NCI-H2227 (cell line): ENCODE measurements at regions not wholly inside any gene's neighbourhood (a gene's known extent, or its start where the extent isn't known, plus 50 kb on each side); places are given as distances from the start of the nearest gene placed in this dataset.

Experiments used
- DNase-seq: peaks from one replicate; lab custom pipeline; 2025; ENCODE audit not compliant: unreplicated experiment; lab: John Stamatoyannopoulos, UW

DNA sequence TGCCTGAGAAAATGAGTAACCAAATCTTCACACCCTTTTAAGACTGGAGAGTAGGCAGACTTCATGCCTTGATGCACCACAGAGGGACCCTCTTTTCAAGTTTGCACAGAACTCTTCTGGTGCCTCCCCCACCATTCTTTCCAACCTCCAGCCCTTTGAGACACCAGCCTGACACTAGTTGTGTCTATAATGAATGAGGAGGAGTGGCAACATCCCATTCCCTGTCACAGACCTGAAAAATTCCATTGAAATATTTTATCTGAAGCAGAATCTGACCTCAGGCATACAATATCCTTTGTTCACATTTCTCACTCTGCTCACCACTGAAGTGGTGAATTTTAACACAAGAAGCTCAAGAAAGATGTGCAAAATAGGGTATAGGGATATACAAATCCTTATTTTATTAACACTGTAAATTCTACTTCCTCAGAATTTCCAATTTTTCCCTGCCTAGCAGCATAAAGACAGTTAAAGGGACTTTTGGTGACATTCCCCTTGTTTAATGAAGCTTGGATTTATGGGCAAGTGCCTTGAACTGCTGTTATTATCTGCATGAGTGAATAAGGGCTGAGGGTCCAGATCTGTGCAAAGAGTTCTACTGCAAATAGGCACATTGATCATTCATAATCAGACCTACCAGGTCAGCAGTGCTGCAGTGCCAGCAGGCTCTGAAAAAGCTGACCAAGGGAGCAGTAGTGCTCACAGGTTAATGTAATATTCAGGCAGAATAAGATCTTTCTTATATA is 149.9 kb upstream of the PAQR3 start:
- peak; percentile 0 for DNase-seq

- no peak for DNase-seq
These were observed 147.8 kb upstream of the PAQR3 start for GRCh38 chr4:79087071-79087470.

GRCh38 chr4:79083406-79084010 is 144.3 kb upstream of the PAQR3 start:
- no peak for DNase-seq

DNA sequence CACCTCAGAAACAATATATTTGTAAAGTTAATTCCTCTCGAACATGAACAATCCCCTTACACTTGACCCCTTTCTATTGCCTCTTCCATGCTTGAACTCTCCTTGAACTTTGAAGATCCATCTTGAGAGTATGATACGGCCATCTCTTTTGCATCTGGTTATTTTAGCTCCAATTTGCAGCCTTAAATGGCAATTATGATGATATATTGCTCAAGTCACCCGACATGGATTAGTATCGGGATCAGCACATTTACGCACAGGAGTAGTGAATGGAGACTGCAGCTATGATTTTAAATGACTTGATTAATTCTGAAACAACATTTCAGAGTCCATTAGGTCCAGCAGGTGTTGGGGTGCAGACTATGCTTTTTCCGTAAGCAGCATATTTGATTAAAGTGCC is 143.8 kb upstream of the PAQR3 start:
- no peak for DNase-seq

GRCh38 chr4:79081973-79082372 is 142.7 kb upstream of the PAQR3 start:
- no peak for DNase-seq

DNA sequence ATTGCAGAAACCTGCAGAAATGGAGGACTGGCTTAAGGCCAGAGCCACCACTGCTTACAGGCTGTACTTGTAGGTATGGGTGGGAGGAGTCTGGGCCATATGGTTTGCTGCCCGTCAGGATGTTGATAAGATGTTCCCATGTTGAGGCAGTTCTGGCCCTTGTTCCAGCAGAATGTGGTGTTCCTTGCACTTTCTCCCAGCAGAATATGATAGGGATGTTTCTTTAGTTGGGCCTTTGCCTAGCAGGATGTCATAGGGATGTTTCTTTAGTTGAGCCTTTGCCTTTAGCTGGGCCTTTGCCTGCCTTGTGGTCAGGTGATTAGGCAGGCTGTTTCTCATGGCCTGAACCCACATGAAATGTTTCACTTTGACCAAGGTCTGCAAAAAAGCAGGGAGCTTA is 139.1 kb upstream of the PAQR3 start:
- DNase-seq = no peak

DNA sequence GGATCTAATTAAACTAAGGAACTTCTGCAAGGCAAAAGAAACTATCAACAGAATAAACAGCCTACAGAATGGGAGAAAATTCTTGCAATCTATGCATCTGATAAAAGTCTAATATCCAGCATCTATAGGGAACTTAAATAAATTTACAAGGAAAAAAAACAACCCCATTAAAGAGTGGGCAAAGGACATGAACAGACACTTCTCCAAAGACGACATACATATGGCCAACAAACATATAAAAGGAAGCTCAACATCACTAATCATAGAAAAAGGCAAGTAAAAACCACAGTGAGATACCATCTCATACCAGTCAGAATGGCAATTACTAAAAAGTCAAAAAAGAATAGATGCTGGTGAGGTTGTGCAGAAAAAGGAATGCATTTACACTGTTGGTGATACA is 134.8 kb upstream of the PAQR3 start:
- DNase-seq = no peak

DNA sequence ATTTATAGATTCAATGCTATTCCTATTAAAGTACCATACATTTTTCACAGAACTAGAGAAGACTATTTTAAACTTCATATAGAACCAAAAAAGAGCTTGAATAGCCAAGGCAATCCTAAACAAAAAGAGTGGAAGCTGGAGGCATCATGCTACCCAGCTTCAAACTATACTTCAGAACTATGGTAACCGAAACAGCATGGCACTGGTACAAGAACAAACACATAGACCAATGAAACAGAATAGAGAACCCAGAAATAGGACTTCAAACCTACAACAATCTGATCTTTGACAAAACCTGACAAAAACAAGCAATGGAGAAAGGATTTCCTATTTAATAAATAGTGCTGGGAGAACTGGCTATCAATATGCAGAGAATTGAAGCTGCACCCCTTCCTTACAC is 134.2 kb upstream of the PAQR3 start:
- no peak for DNase-seq

DNA sequence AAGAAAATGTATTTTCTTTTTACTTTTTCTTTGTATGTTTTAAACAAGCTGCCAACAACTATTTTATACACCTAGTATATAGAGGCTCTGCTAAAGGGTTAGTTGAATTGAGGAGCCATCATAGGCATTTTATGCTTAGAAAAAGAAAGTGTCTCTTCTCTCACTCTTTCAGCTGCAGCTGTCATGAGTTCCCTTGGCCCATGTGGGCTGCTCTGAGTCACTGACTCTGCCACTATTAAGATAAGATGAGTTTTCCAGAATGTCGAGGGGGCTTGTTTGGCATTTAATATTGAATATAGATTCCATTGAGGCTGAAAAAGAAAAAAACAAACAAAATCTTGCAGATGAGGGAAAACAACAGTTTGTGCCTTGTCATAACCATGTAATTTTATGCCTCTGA is 126.0 kb upstream of the PAQR3 start:
- no peak for DNase-seq

DNA sequence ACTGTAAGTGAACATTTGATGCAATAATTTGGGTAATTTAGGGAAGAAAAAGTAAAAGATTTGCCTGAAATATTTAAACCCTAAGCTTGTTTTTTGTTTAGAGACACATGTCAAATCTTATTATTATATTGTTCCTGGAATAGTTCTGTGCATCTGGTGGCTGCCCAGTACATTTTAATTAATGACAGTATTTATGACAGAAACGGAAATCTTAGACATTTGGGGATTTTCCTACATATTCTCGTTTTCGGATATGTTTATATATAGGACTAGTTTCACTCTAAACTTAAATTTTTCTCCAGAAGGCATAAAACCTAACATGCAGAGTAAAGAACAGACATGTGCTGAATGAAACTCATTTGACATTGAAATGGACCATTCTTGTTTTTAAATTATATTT is 125.6 kb upstream of the PAQR3 start:
- DNase-seq = no peak

DNA sequence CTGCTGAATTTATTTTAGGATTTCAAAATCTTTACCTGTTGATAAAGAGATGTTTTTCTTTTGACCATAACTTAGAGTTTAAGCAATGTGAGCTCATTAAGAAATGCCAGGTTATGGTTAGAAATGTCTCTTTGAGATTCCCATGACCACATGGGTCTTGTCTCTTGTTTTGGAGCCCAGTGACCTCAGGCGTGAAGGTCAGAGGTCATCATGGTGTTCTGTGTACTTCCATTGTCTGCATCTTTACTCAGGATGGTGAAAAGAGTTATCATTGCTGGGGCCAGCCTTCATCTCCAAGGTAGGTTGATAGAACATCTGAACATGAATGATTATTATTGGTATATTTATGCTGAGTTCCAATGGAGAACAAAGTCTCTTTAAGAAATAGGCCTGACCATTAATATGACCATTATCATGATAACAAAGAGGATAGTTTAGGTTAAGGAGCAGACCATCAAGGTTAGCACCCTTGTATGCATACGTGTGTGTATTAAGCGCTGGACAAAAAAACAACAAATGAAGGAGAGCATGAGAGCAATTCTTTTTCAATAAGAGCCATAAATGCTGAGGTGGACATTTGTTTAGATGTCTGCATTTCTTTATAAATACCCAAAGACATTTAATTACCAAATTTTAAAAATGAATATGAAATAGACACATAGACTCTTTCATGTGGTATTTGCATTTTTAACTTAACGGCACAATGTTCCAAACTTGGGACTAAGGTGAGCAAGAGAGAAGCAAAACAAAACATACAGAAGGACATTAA is 120.6 kb upstream of the PAQR3 start:
- no peak for DNase-seq

- no peak for DNase-seq
These were observed 118.5 kb upstream of the PAQR3 start for GRCh38 chr4:79057772-79058171.

- DNase-seq = no peak
These were observed 114.5 kb upstream of the PAQR3 start for GRCh38 chr4:79053754-79054153.

DNA sequence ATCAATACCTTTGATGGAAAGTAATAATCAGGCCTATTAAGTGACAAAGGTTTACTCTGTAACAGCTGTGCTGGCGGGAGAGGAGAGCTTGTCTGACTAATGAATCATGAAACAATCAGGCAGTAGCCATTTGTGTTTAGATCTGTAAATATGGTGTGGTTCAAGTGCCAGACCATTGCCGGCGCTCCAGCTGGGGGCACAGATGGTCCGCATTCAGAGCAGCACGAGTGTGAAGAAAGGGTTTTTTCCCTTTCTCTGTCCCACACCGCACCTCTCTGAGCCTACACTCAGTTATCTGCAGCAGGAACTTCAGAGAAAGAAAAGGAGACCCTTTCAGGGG is 111.3 kb upstream of the PAQR3 start:
- DNase-seq = peak; percentile 55

GRCh38 chr4:79049840-79050540 is 110.8 kb upstream of the PAQR3 start:
- DNase-seq = peak; percentile 55

GRCh38 chr4:79048878-79049277 is 109.6 kb upstream of the PAQR3 start:
- DNase-seq = no peak

DNA sequence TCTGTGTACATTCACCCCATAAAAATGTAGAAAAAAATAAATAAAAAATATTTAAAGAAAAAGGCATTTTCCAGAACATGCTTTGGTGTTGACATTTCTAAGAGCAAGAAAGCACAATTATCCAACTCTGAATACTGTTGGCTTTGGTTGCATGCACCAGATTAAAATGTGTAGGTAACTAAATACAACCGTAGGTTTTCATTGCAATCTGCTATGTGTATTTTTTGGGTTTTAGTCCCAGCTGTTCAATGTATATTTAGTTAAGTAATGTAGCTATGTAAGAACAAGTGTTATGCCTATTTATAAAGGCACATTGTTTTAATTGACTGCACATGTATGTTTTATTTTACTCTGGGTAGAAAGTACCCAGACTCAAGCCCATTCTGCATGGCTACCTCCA is 108.1 kb upstream of the PAQR3 start:
- no peak for DNase-seq

DNA sequence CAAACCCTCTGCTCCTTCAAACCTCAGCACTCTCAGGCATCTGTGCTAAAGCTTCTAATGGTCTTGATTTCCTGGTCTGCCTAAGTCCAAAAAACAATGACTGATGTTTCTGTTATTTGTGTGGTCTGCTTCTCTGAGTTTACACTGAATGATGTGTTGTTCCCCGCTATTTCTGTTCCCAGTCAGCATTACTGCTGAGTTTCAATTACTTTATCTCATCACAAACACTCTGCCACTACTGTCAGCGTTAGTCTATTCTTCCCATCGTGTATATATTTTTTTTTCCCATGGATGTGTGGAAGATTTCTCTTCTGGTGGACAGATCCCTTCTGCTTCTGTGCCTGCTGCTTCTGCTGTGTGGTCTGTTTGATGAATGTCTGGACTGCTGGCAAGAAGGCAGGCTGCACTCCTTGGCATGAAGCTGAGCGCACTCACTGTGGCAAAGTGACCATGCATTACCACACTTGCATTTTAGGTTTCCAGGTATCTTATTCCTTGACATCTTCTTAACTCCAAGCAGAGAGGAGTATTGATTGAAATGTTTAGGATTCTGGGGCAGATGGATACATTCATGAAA is 106.9 kb upstream of the PAQR3 start:
- DNase-seq = no peak

- DNase-seq = no peak
These were observed 105.0 kb upstream of the PAQR3 start for GRCh38 chr4:79044141-79044659.

GRCh38 chr4:79043138-79043537 is 103.9 kb upstream of the PAQR3 start:
- DNase-seq = no peak

GRCh38 chr4:79042079-79042674 is 102.9 kb upstream of the PAQR3 start:
- peak; percentile 55 for DNase-seq
